ENCODE measurements at regions not wholly inside any gene's neighbourhood (a gene's known extent, or its start where the extent isn't known, plus 50 kb on each side); places are given as distances from the start of the nearest gene placed in this dataset.

DNA sequence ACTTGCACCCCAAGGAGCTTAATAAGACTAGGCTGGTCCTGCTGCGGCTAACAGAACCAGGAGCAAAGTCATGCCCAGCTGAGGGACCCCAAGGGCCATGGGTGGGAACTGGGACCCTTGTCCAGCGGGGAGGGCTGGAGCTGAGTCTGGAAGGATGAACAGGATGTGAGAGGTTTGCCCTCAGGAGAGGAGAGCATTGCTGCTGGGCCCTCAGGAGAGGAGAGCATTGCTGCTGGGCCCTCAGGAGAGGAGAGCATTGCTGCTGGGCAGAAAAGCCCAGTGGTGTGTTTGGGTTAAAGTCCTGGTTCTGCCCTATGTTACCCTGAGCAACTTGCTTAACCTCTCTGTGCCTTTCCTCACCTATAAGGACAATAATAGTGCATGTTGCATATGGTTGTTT is 125.8 kb downstream of the MACROH2A1 start:
- Histone ChIP-seq H2BK12ac (ENCODE audit: insufficient read length, low read depth, low read length) (no peak overlapping the region), H2BK15ac (ENCODE audit: low read depth, low read length) (no peak overlapping the region), H2BK20ac (ENCODE audit: low read depth, low read length, poor library complexity, severe bottlenecking) (no peak overlapping the region), H3K9me3 (ENCODE audit: control insufficient read depth, low read depth, low read length) (no peaks in the 10 kb centered on the region), H2BK120ac (ENCODE audit: low read depth, low read length, poor library complexity, severe bottlenecking) (no peak overlapping the region), H4K20me1 (ENCODE audit: control insufficient read depth, insufficient read depth, insufficient read length) (no peaks in the 10 kb centered on the region), H3K27me3 (ENCODE audit: insufficient read depth, low read length) (no peaks in the 10 kb centered on the region), H3K18ac (ENCODE audit: insufficient read length, low read depth, low read length) (no peak overlapping the region), H3T11ph (ENCODE audit: low read length) (no peak overlapping the region), H3K27ac (ENCODE audit: insufficient read length, low read depth, low read length) (no peak overlapping the region), H4K5ac (ENCODE audit: insufficient read length, low read depth, low read length) (no peak overlapping the region), H3K79me1 (ENCODE audit: insufficient read depth, low read depth, low read length, poor library complexity, severe bottlenecking) (no peaks in the 10 kb centered on the region), H3K4ac (ENCODE audit: low read depth, low read length) (no peak overlapping the region), H2AFZ (ENCODE audit: low read length) (no peak overlapping the region), H3K4me2 (ENCODE audit: insufficient read depth, insufficient read length, low read length) (no peak overlapping the region), H3K23me2 (ENCODE audit: insufficient read length, low read depth, low read length, poor library complexity, severe bottlenecking) (no peaks in the 10 kb centered on the region), H2BK5ac (ENCODE audit: insufficient read length, low read length) (no peak overlapping the region), H3K56ac (ENCODE audit: insufficient read length, low read depth, low read length) (no peak overlapping the region), H4K8ac (replicated peaks; ENCODE audit: insufficient read length, low read depth, low read length) (no peak overlapping the region), H3K23ac (ENCODE audit: insufficient read length, low read depth, low read length) (no peak overlapping the region), H3K4me1 (ENCODE audit: insufficient read depth, low read length) (no peaks in the 10 kb centered on the region), H3K9ac (ENCODE audit: extremely low read depth, insufficient read length, low read length) (no peak overlapping the region), H3K14ac (ENCODE audit: insufficient read depth, low read length) (no peak overlapping the region), H4K91ac (ENCODE audit: insufficient read length, low read depth, low read length) (no peak overlapping the region), H3K79me2 (ENCODE audit: insufficient read depth, low read length) (no peaks in the 10 kb centered on the region), H2AK5ac (ENCODE audit: insufficient read length, low read length) (no peak overlapping the region)
- Mint-ChIP-seq H3K4me1 (peaks cover 6 to 9% of the 10 kb centered on the region in 2 experiments; a peak in 2 of 4 replicates), H3K36me3 (ENCODE audit: insufficient read depth in 1 of 3, low read depth in 3 of 3) (no peaks in the 10 kb centered on the region), H3K27ac (no peak overlapping the region), H3K4me3 (no peak overlapping the region), H3K27me3 (ENCODE audit: low read depth) (peaks cover 24% of the 10 kb centered on the region), H3K9me3 (peaks cover 0 to 2% of the 10 kb centered on the region in 2 experiments; a peak in 1 of 5 replicates)
- DNase-seq = no peak
- TF ChIP-seq, protein P1, sequence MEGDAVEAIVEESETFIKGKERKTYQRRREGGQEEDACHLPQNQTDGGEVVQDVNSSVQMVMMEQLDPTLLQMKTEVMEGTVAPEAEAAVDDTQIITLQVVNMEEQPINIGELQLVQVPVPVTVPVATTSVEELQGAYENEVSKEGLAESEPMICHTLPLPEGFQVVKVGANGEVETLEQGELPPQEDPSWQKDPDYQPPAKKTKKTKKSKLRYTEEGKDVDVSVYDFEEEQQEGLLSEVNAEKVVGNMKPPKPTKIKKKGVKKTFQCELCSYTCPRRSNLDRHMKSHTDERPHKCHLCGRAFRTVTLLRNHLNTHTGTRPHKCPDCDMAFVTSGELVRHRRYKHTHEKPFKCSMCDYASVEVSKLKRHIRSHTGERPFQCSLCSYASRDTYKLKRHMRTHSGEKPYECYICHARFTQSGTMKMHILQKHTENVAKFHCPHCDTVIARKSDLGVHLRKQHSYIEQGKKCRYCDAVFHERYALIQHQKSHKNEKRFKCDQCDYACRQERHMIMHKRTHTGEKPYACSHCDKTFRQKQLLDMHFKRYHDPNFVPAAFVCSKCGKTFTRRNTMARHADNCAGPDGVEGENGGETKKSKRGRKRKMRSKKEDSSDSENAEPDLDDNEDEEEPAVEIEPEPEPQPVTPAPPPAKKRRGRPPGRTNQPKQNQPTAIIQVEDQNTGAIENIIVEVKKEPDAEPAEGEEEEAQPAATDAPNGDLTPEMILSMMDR (conservative IDR thresholded peaks at IDR 0.05) = no peak
- no CpG with 5 or more reads among the region's 2 CpGs for whole genome bisulfite sequencing (ENCODE audit: extremely low coverage, insufficient read length, low lambda C conversion rate)
